ENCODE measurements at regions not wholly inside any gene's neighbourhood (a gene's known extent, or its start where the extent isn't known, plus 50 kb on each side); places are given as distances from the start of the nearest gene placed in this dataset.
A peak's percentile ranks its signal among the peaks of the same experiment; 100 is the strongest.

DNA sequence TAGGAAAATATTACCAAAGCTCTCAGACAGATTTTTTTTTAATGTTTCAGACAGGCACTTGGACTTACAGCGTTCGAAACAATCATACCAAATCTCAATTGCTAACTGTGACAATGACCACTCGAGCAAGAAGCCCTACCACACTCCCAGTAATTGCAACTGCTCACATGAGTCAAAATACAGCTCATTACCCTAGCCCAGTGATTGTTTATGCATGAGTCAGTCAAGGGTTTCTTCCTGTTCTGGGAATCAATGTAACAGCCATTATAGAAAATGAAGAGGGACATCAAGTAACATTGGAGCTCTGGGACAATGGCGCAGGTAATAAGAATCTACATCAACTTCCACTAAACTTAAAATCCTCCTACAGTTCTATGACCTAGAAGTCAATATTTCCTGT, 56.1 kb upstream of the SH3GLB1 start:
- no peak overlapping the region for H3K4me3 ChIP-seq (ENCODE audit: low read depth, low read length)
- TF ChIP-seq, protein P1, sequence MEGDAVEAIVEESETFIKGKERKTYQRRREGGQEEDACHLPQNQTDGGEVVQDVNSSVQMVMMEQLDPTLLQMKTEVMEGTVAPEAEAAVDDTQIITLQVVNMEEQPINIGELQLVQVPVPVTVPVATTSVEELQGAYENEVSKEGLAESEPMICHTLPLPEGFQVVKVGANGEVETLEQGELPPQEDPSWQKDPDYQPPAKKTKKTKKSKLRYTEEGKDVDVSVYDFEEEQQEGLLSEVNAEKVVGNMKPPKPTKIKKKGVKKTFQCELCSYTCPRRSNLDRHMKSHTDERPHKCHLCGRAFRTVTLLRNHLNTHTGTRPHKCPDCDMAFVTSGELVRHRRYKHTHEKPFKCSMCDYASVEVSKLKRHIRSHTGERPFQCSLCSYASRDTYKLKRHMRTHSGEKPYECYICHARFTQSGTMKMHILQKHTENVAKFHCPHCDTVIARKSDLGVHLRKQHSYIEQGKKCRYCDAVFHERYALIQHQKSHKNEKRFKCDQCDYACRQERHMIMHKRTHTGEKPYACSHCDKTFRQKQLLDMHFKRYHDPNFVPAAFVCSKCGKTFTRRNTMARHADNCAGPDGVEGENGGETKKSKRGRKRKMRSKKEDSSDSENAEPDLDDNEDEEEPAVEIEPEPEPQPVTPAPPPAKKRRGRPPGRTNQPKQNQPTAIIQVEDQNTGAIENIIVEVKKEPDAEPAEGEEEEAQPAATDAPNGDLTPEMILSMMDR (IDR thresholded peaks at IDR 0.05; ENCODE audit: low read depth, low read length, missing control alignments): no peak
- DNase-seq (ENCODE audit: low read depth): peak; percentile 3

DNA sequence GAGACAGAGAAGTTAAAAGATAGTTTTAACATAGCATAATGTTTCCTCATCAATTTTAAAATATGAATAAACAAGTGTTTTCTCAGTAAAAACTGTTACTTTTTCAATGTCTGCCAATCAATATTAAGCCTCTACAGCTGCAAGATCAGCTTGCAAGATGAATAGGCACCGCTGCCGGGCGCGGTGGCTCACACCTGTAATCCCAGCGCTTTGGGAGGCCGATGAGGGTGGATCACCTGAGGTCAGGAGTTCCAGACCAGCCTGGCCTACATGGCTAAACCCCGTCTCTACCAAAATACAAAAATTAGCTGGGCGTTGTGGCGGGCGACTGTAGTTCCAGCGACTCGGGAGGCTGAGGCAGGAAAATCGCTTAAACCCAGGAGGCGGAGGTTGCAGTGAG, 54.8 kb upstream of the SH3GLB1 start:
- H3K4me3 ChIP-seq (ENCODE audit: low read depth, low read length): no peak overlapping the region
- no peak for DNase-seq (ENCODE audit: low read depth)
- TF ChIP-seq, protein P1 (IDR thresholded peaks at IDR 0.05; ENCODE audit: low read depth, low read length, missing control alignments): no peak

DNA sequence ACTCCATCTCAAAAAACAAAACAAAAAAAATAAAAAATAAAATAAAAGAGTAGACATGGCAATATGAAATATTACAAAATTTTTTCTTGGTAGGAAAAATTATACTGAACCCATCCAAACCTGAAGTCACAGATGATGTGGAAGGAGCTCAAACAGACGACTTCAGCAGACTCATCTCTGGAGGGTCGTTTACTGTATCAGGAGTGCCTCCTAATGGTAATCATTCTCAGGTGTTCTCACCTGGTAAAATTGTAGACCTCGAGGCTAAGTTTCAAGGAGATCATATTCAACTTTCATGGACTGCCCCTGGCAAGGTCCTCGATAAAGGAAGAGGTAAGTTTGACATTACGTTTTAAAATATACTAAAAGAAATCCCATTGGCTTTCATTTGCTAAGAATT, 54.3 kb upstream of the SH3GLB1 start:
- TF ChIP-seq, protein P1 (IDR thresholded peaks at IDR 0.05; ENCODE audit: low read depth, low read length, missing control alignments): no peak
- no peak for DNase-seq (ENCODE audit: low read depth)
- no peak overlapping the region for H3K4me3 ChIP-seq (ENCODE audit: low read depth, low read length)
